Breast epithelium (tissue), 4 donors: ENCODE measurements at regions not wholly inside any gene's neighbourhood (a gene's known extent, or its start where the extent isn't known, plus 50 kb on each side); places are given as distances from the start of the nearest gene placed in this dataset.
"Not testable (repeated sequence)": the region's sequence is repeated elsewhere in the genome, so short reads cannot be mapped to it uniquely, and the experiment has no call there.

Source experiments
- DNase-seq, 2 donors: peaks; one replicate each; pipeline ENCODE4 v3.0.0-alpha.2; 2019; ENCODE audit warnings: low spot score in 2 of 2
- H3K27ac ChIP-seq, 2 donors: fragments of 200-600 bp; sonication (generic) in 1 of 2; one replicate each; pipeline ENCODE4 v1.5.1; 2016 to 2019; ENCODE audit warnings: mild to moderate bottlenecking in 1 of 2
- H3K27me3 ChIP-seq, 2 donors: fragments of 200-600 bp; sonication (generic) in 1 of 2; one replicate each; pipeline versions ENCODE4 v1.5.1 to v1.6.0; 2017 to 2019; ENCODE audit warnings: control low read depth in 1 of 2, mild to moderate bottlenecking in 1 of 2
- H3K36me3 ChIP-seq: fragments of 200-600 bp; one replicate; pipeline ENCODE4 v1.5.1; 2019
- H3K4me1 ChIP-seq, 2 donors: fragments of 200-600 bp; sonication (generic); one replicate each; pipeline ENCODE4 v1.5.1; 2016 to 2019; ENCODE audit warnings: control low read depth in 1 of 2
- H3K4me3 ChIP-seq, 3 donors: fragments of 200-600 bp; sonication (generic); 1 replicate in 2 of 3; 2 replicates in 1 of 3; pipeline ENCODE4 v1.5.1; 2016 to 2019; ENCODE audit warnings: mild to moderate bottlenecking in 3 of 3, moderate library complexity in 2 of 3
- H3K9me3 ChIP-seq, 2 donors: fragments of 200-600 bp; sonication (generic) in 1 of 2; one replicate each; pipeline ENCODE4 v1.5.1; 2016 to 2019; ENCODE audit warnings: control low read depth in 1 of 2
- CTCF ChIP-seq, 3 donors: fragments of 450-650 bp; IDR thresholded peaks; one replicate each; pipeline ENCODE4 v1.5.1; 2016 to 2017; ENCODE audit warnings: antibody characterized with exemption in 3 of 3, mild to moderate bottlenecking in 3 of 3, moderate library complexity in 3 of 3
- POLR2A ChIP-seq: fragments of 450-650 bp; IDR thresholded peaks from one replicate; pipeline ENCODE4 v1.6.1; 2016; ENCODE audit warnings: antibody characterized with exemption, mild to moderate bottlenecking, moderate library complexity
- POLR2AphosphoS5 ChIP-seq, 3 donors: sonication (generic); formaldehyde crosslinking; IDR thresholded peaks; one replicate each; pipeline ENCODE4 v1.6.1; 2017; ENCODE audit warnings: antibody characterized with exemption in 3 of 3
- intact Hi-C: fragments of 100-400 bp; cut with DNase I; formaldehyde crosslinking; loops from one replicate; pipeline ENCODE4 v1.15.1; 2023; ENCODE audit warnings: low total_unique reads

GRCh38 chr3:158026236-158026635 is 80.0 kb downstream of the SHOX2 start:
- no peaks in the 10 kb centered on the region for H3K4me1 ChIP-seq
- intact Hi-C loops, result no loop called here
- H3K36me3 ChIP-seq, result no peaks in the 10 kb centered on the region
- H3K4me3 ChIP-seq, result no peak overlapping the region
- no peaks in the 10 kb centered on the region for H3K27me3 ChIP-seq
- H3K9me3 ChIP-seq, result no peaks in the 10 kb centered on the region
- no peak for DNase-seq
- TF ChIP-seq CTCF (IDR thresholded peaks at IDR 0.05), result no peak
- H3K27ac ChIP-seq, result no peak overlapping the region

GRCh38 chr3:158019897-158020296 is 86.3 kb downstream of the SHOX2 start:
- DNase-seq, H3K27me3 ChIP-seq, H3K27ac ChIP-seq, H3K4me1 ChIP-seq, H3K36me3 ChIP-seq, H3K4me3 ChIP-seq, intact Hi-C loops: not testable (repeated sequence)
- peaks cover 10 to 26% of the 10 kb centered on the region in 2 donors for H3K9me3 ChIP-seq

GRCh38 chr3:158018462-158018861 is 87.8 kb downstream of the SHOX2 start:
- Histone ChIP-seq H3K4me3 (no peak overlapping the region), H3K27ac (no peak overlapping the region), H3K9me3 (peaks cover 10 to 26% of the 10 kb centered on the region in 2 donors), H3K4me1 (no peaks in the 10 kb centered on the region), H3K27me3 (no peaks in the 10 kb centered on the region), H3K36me3 (no peaks in the 10 kb centered on the region)
- TF ChIP-seq POLR2AphosphoS5 (IDR thresholded peaks at IDR 0.05) (no peak), CTCF (IDR thresholded peaks at IDR 0.05) (no peak), POLR2A (no peak)
- DNase-seq, result no peak
- intact Hi-C loops, result no loop called here

- H3K4me1 ChIP-seq, result no peaks in the 10 kb centered on the region
- no peak overlapping the region for H3K27ac ChIP-seq
- DNase-seq, result no peak
- H3K4me3 ChIP-seq, result no peak overlapping the region
- intact Hi-C loops, result no loop called here
- H3K9me3 ChIP-seq, result peaks cover 6 to 49% of the 10 kb centered on the region in 2 donors
- no peak for TF ChIP-seq CTCF (IDR thresholded peaks at IDR 0.05)
- TF ChIP-seq POLR2AphosphoS5 (IDR thresholded peaks at IDR 0.05), result no peak
- TF ChIP-seq POLR2A, result no peak
- H3K36me3 ChIP-seq, result no peaks in the 10 kb centered on the region
- H3K27me3 ChIP-seq, result no peaks in the 10 kb centered on the region
Observed at GRCh38 chr3:158012901-158013300, 93.3 kb downstream of the SHOX2 start.

GRCh38 chr3:158005391-158006100 is 100.7 kb downstream of the SHOX2 start:
- Histone ChIP-seq H3K9me3 (peaks cover 6 to 28% of the 10 kb centered on the region in 2 donors), H3K36me3 (no peaks in the 10 kb centered on the region), H3K4me1 (no peaks in the 10 kb centered on the region), H3K27ac (no peak overlapping the region), H3K4me3 (no peak overlapping the region), H3K27me3 (no peaks in the 10 kb centered on the region)
- DNase-seq, result no peak
- intact Hi-C loops, result no loop called here
- TF ChIP-seq POLR2AphosphoS5 (IDR thresholded peaks at IDR 0.05), result no peak
- TF ChIP-seq POLR2A, result no peak
- no peak for TF ChIP-seq CTCF (IDR thresholded peaks at IDR 0.05)

- Histone ChIP-seq H3K27ac (no peak overlapping the region), H3K27me3 (no peaks in the 10 kb centered on the region), H3K36me3 (no peaks in the 10 kb centered on the region), H3K9me3 (peaks cover 4 to 10% of the 10 kb centered on the region in 2 donors), H3K4me3 (no peak overlapping the region), H3K4me1 (no peaks in the 10 kb centered on the region)
- intact Hi-C loops, result no loop called here
- TF ChIP-seq POLR2AphosphoS5 (IDR thresholded peaks at IDR 0.05) (no peak), CTCF (IDR thresholded peaks at IDR 0.05) (no peak), POLR2A (no peak)
- DNase-seq, result no peak
Observed at GRCh38 chr3:157999246-157999645, 107.0 kb downstream of the SHOX2 start.
